KMS-11 (cell line): ENCODE measurements at regions not wholly inside any gene's neighbourhood (a gene's known extent, or its start where the extent isn't known, plus 50 kb on each side); places are given as distances from the start of the nearest gene placed in this dataset.

Experiments used
- H2AFZ ChIP-seq: fragments of 200-600 bp; sonication (generic); 2 replicates; pipeline ENCODE4 v1.6.1; 2016; ENCODE audit warnings: antibody characterized with exemption, mixed run types, low read depth
- H3K27ac ChIP-seq: fragments of 200-600 bp; sonication (generic); 2 replicates; pipeline ENCODE4 v1.6.1; 2016; ENCODE audit warnings: mild to moderate bottlenecking, mixed run types
- H3K27me3 ChIP-seq: fragments of 200-600 bp; sonication (generic); 2 replicates; pipeline ENCODE4 v1.6.1; 2017; ENCODE audit warnings: mild to moderate bottlenecking, low read depth, mixed run types, moderate library complexity; ENCODE audit not compliant: insufficient read depth
- H3K36me3 ChIP-seq: fragments of 200-600 bp; sonication (generic); 2 replicates; pipeline ENCODE4 v1.6.1; 2017; ENCODE audit warnings: mild to moderate bottlenecking, mixed run types; ENCODE audit not compliant: insufficient read depth
- H3K4me1 ChIP-seq: fragments of 200-600 bp; sonication (generic); 2 replicates; pipeline ENCODE4 v1.6.1; 2016; ENCODE audit warnings: mild to moderate bottlenecking, low read depth, mixed run types; ENCODE audit not compliant: poor library complexity, severe bottlenecking
- H3K4me2 ChIP-seq: fragments of 200-600 bp; sonication (generic); 2 replicates; pipeline ENCODE4 v1.7.0; 2016; ENCODE audit warnings: mild to moderate bottlenecking, mixed run types
- H3K4me3 ChIP-seq: fragments of 200-600 bp; sonication (generic); IDR thresholded peaks from 2 replicates; pipeline ENCODE4 v1.6.1; 2017; ENCODE audit warnings: low read depth, low read length, mixed read lengths; ENCODE audit not compliant: insufficient read depth
- H3K79me2 ChIP-seq: fragments of 200-600 bp; sonication (generic); 2 replicates; pipeline ENCODE4 v1.6.1; 2016; ENCODE audit warnings: low read depth, mixed run types; ENCODE audit not compliant: insufficient read depth
- H3K9ac ChIP-seq: fragments of 200-600 bp; sonication (generic); 2 replicates; pipeline ENCODE4 v1.6.1; 2016; ENCODE audit warnings: mild to moderate bottlenecking, mixed run types
- H4K20me1 ChIP-seq: fragments of 200-600 bp; sonication (generic); 2 replicates; pipeline ENCODE4 v1.6.1; 2016; ENCODE audit warnings: mild to moderate bottlenecking, mixed run types; ENCODE audit not compliant: insufficient read depth
- TF ChIP-seq, protein P1 (sequence below): fragments of 200-600 bp; sonication (generic); conservative IDR thresholded peaks from 2 replicates; pipeline ENCODE4 v1.6.1; 2017; ENCODE audit warnings: low read depth, mild to moderate bottlenecking, antibody characterized with exemption, low read length, moderate library complexity, mixed read lengths

GRCh38 chr1:95994643-95995042 is 726.9 kb upstream of the PTBP2 start:
- H3K4me3 ChIP-seq, result no peak overlapping the region
- no peak overlapping the region for H3K27ac ChIP-seq
- H2AFZ ChIP-seq, result peak overlapping the region; percentile 54
- no peaks in the 10 kb centered on the region for H3K27me3 ChIP-seq
- TF ChIP-seq, protein P1, sequence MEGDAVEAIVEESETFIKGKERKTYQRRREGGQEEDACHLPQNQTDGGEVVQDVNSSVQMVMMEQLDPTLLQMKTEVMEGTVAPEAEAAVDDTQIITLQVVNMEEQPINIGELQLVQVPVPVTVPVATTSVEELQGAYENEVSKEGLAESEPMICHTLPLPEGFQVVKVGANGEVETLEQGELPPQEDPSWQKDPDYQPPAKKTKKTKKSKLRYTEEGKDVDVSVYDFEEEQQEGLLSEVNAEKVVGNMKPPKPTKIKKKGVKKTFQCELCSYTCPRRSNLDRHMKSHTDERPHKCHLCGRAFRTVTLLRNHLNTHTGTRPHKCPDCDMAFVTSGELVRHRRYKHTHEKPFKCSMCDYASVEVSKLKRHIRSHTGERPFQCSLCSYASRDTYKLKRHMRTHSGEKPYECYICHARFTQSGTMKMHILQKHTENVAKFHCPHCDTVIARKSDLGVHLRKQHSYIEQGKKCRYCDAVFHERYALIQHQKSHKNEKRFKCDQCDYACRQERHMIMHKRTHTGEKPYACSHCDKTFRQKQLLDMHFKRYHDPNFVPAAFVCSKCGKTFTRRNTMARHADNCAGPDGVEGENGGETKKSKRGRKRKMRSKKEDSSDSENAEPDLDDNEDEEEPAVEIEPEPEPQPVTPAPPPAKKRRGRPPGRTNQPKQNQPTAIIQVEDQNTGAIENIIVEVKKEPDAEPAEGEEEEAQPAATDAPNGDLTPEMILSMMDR, result no peak
- peak overlapping the region; percentile 34 for H3K4me2 ChIP-seq
- H3K79me2 ChIP-seq, result no peaks in the 10 kb centered on the region
- H3K9ac ChIP-seq, result no peak overlapping the region
- H3K36me3 ChIP-seq, result no peaks in the 10 kb centered on the region
- H4K20me1 ChIP-seq, result no peaks in the 10 kb centered on the region
- H3K4me1 ChIP-seq, result no peaks in the 10 kb centered on the region

- no peak overlapping the region for H2AFZ ChIP-seq
These were observed 719.4 kb upstream of the PTBP2 start for GRCh38 chr1:96002201-96002600.

GRCh38 chr1:96002969-96003964 is 718.3 kb upstream of the PTBP2 start:
- no peak overlapping the region for H3K4me3 ChIP-seq
- H2AFZ ChIP-seq, result no peak overlapping the region
- no peaks in the 10 kb centered on the region for H3K79me2 ChIP-seq
- no peaks in the 10 kb centered on the region for H3K36me3 ChIP-seq
- H3K9ac ChIP-seq, result no peak overlapping the region
- no peak overlapping the region for H3K27ac ChIP-seq
- no peaks in the 10 kb centered on the region for H4K20me1 ChIP-seq
- H3K4me1 ChIP-seq, result no peaks in the 10 kb centered on the region
- no peaks in the 10 kb centered on the region for H3K27me3 ChIP-seq
- TF ChIP-seq, protein P1, result no peak
- no peak overlapping the region for H3K4me2 ChIP-seq

More at GRCh38 chr1:96002201-96002600, 719.4 kb upstream of the PTBP2 start:
- H3K27ac ChIP-seq, result no peak overlapping the region
- H3K4me3 ChIP-seq, result no peak overlapping the region
- no peak overlapping the region for H3K9ac ChIP-seq
- no peaks in the 10 kb centered on the region for H3K4me1 ChIP-seq
- H3K36me3 ChIP-seq, result no peaks in the 10 kb centered on the region
- H3K27me3 ChIP-seq, result no peaks in the 10 kb centered on the region
- H4K20me1 ChIP-seq, result no peaks in the 10 kb centered on the region
- H3K4me2 ChIP-seq, result no peak overlapping the region
- TF ChIP-seq, protein P1, result no peak
- H3K79me2 ChIP-seq, result no peaks in the 10 kb centered on the region

- no peak overlapping the region for H2AFZ ChIP-seq
- TF ChIP-seq, protein P1, result no peak
- no peaks in the 10 kb centered on the region for H3K36me3 ChIP-seq
- no peak overlapping the region for H3K27ac ChIP-seq
- H3K4me3 ChIP-seq, result no peak overlapping the region
- no peaks in the 10 kb centered on the region for H3K4me1 ChIP-seq
- H3K79me2 ChIP-seq, result no peaks in the 10 kb centered on the region
- H4K20me1 ChIP-seq, result no peaks in the 10 kb centered on the region
- no peak overlapping the region for H3K4me2 ChIP-seq
- H3K27me3 ChIP-seq, result no peaks in the 10 kb centered on the region
- no peak overlapping the region for H3K9ac ChIP-seq
These were observed 711.7 kb upstream of the PTBP2 start for GRCh38 chr1:96009831-96010434.
